H9 (cell line): ENCODE measurements at regions not wholly inside any gene's neighbourhood (a gene's known extent, or its start where the extent isn't known, plus 50 kb on each side); places are given as distances from the start of the nearest gene placed in this dataset.

ENCODE experiments used
- DNase-seq: peaks from one replicate; pipeline ENCODE4 v3.0.0-alpha.2; 2017
- H2AFZ ChIP-seq: one replicate; pipeline ENCODE4 v1.6.1; 2013; ENCODE audit warnings: mild to moderate bottlenecking, low read length, control low read depth, moderate library complexity
- H2AK5ac ChIP-seq: 2 replicates; pipeline ENCODE4 v1.6.1; 2013; ENCODE audit warnings: low read length, control low read depth, mixed read lengths; ENCODE audit not compliant: insufficient read length
- H2BK120ac ChIP-seq: one replicate; pipeline ENCODE4 v1.6.1; 2013; ENCODE audit warnings: low read depth, mild to moderate bottlenecking, low read length, control low read depth, inconsistent platforms; ENCODE audit not compliant: poor library complexity, severe bottlenecking
- H2BK12ac ChIP-seq: 2 replicates; pipeline ENCODE4 v1.6.1; 2013; ENCODE audit warnings: low read length, control low read depth, mixed read lengths, low read depth; ENCODE audit not compliant: insufficient read length
- H2BK15ac ChIP-seq: 2 replicates; pipeline ENCODE4 v1.6.1; 2013; ENCODE audit warnings: low read depth, low read length, control low read depth
- H2BK20ac ChIP-seq: one replicate; pipeline ENCODE4 v1.6.1; 2013; ENCODE audit warnings: low read depth, mild to moderate bottlenecking, low read length, control low read depth, inconsistent platforms; ENCODE audit not compliant: poor library complexity, severe bottlenecking
- H2BK5ac ChIP-seq: 2 replicates; pipeline ENCODE4 v1.6.1; 2013; ENCODE audit warnings: low read length, control low read depth, mixed read lengths; ENCODE audit not compliant: insufficient read length
- H3K14ac ChIP-seq: 2 replicates; pipeline ENCODE4 v1.6.1; 2013; ENCODE audit warnings: low read length, control low read depth; ENCODE audit not compliant: insufficient read depth
- H3K18ac ChIP-seq: 2 replicates; pipeline ENCODE4 v1.6.1; 2013; ENCODE audit warnings: low read depth, mild to moderate bottlenecking, mixed read lengths, low read length, control low read depth; ENCODE audit not compliant: insufficient read length
- H3K23ac ChIP-seq: 2 replicates; pipeline ENCODE4 v1.6.1; 2013; ENCODE audit warnings: low read length, control low read depth, mixed read lengths, low read depth; ENCODE audit not compliant: insufficient read length
- H3K23me2 ChIP-seq: 2 replicates; pipeline ENCODE4 v1.6.1; 2013; ENCODE audit warnings: low read depth, mild to moderate bottlenecking, mixed read lengths, low read length, control low read depth; ENCODE audit not compliant: insufficient read length, poor library complexity, severe bottlenecking
- H3K27ac ChIP-seq: 2 replicates; pipeline ENCODE4 v1.5.1; 2013; ENCODE audit warnings: low read length, control low read depth, mixed read lengths, low read depth; ENCODE audit not compliant: insufficient read length
- H3K27me3 ChIP-seq: 2 replicates; pipeline ENCODE4 v1.6.1; 2013; ENCODE audit warnings: low read length, control low read depth, inconsistent platforms; ENCODE audit not compliant: insufficient read depth
- H3K4ac ChIP-seq: 2 replicates; pipeline ENCODE4 v1.6.1; 2013; ENCODE audit warnings: low read depth, mild to moderate bottlenecking, control low read depth, inconsistent platforms, low read length, moderate library complexity
- H3K4me1 ChIP-seq: 2 replicates; pipeline ENCODE4 v1.6.1; 2013; ENCODE audit warnings: low read length, control low read depth, inconsistent platforms; ENCODE audit not compliant: insufficient read depth
- H3K4me2 ChIP-seq: 2 replicates; pipeline ENCODE4 v1.6.1; 2013; ENCODE audit warnings: low read length, control low read depth, mixed read lengths; ENCODE audit not compliant: insufficient read length, insufficient read depth
- H3K56ac ChIP-seq: 2 replicates; pipeline ENCODE4 v1.6.1; 2013; ENCODE audit warnings: low read depth, mild to moderate bottlenecking, mixed read lengths, low read length, control low read depth; ENCODE audit not compliant: insufficient read length
- H3K79me1 ChIP-seq: 2 replicates; pipeline ENCODE4 v1.6.1; 2013; ENCODE audit warnings: low read depth, mild to moderate bottlenecking, moderate library complexity, low read length, control low read depth, inconsistent platforms; ENCODE audit not compliant: insufficient read depth, poor library complexity, severe bottlenecking
- H3K79me2 ChIP-seq: 2 replicates; pipeline ENCODE4 v1.6.1; 2013; ENCODE audit warnings: low read length, control low read depth, inconsistent platforms; ENCODE audit not compliant: insufficient read depth
- H3K9ac ChIP-seq: 2 replicates; pipeline ENCODE4 v1.6.1; 2013; ENCODE audit warnings: low read length, control low read depth, mixed read lengths; ENCODE audit not compliant: insufficient read length; ENCODE audit errors: extremely low read depth
- H3K9me3 ChIP-seq: one replicate; pipeline ENCODE4 v1.6.1; 2013; ENCODE audit warnings: low read depth, low read length, inconsistent platforms; ENCODE audit not compliant: control insufficient read depth
- H3T11ph ChIP-seq: one replicate; pipeline ENCODE4 v1.6.1; 2013; ENCODE audit warnings: mild to moderate bottlenecking, low read length, control low read depth, inconsistent platforms
- H4K20me1 ChIP-seq: one replicate; pipeline ENCODE4 v1.6.1; 2013; ENCODE audit not compliant: control insufficient read depth, insufficient read length, insufficient read depth
- H4K5ac ChIP-seq: 2 replicates; pipeline ENCODE4 v1.6.1; 2013; ENCODE audit warnings: low read depth, mild to moderate bottlenecking, mixed read lengths, low read length, control low read depth; ENCODE audit not compliant: insufficient read length
- H4K8ac ChIP-seq: replicated peaks from 2 replicates; pipeline ENCODE4 v1.6.1; 2013; ENCODE audit warnings: low read length, control low read depth, mixed read lengths, low read depth; ENCODE audit not compliant: insufficient read length
- H4K91ac ChIP-seq: 2 replicates; pipeline ENCODE4 v1.6.1; 2013; ENCODE audit warnings: low read depth, mild to moderate bottlenecking, moderate library complexity, mixed read lengths, low read length, control low read depth; ENCODE audit not compliant: insufficient read length
- H3K27ac Mint-ChIP-seq, 3 experiments: 2 replicates in 2 of 3; 3 replicates in 1 of 3; pipeline ENCODE4 v1.8.0; 2020 to 2021; ENCODE audit warnings: mixed read lengths in 3 of 3, mild to moderate bottlenecking in 1 of 3, moderate library complexity in 1 of 3
- H3K27me3 Mint-ChIP-seq: 2 replicates; pipeline ENCODE4 v1.8.0; 2021; ENCODE audit warnings: low read depth, mild to moderate bottlenecking, moderate library complexity, mixed read lengths
- H3K36me3 Mint-ChIP-seq, 3 experiments: 2 replicates in 2 of 3; 3 replicates in 1 of 3; pipeline ENCODE4 v1.8.0; 2020 to 2021; ENCODE audit warnings: low read depth in 3 of 3, mixed read lengths in 3 of 3; ENCODE audit not compliant: insufficient read depth in 1 of 3
- H3K4me1 Mint-ChIP-seq, 2 experiments: 2 replicates each; pipeline ENCODE4 v1.8.0; 2020; ENCODE audit warnings: mixed read lengths in 2 of 2
- H3K4me3 Mint-ChIP-seq, 2 experiments: 2 replicates in 1 of 2; 3 replicates in 1 of 2; pipeline ENCODE4 v1.8.0; 2020 to 2021; ENCODE audit warnings: mild to moderate bottlenecking in 2 of 2, mixed read lengths in 2 of 2, moderate library complexity in 1 of 2
- H3K9me3 Mint-ChIP-seq, 2 experiments: 2 replicates in 1 of 2; 3 replicates in 1 of 2; pipeline ENCODE4 v1.8.0; 2020; ENCODE audit warnings: mild to moderate bottlenecking in 2 of 2, mixed read lengths in 2 of 2, moderate library complexity in 1 of 2
- WGBS: extraction: QIAGEN DNeasy Blood & Tissue Kit; methylation state at CpG from one replicate; pipeline ENCODE4 v1.1.7; 2013; ENCODE audit warnings: missing lambda C conversion rate, low lambda C conversion rate, mixed read lengths; ENCODE audit not compliant: insufficient read length; ENCODE audit errors: extremely low coverage; 5-methylcytosine and 5-hydroxymethylcytosine counted together
- TF ChIP-seq, protein P1 (sequence below): fragments of 200-600 bp; sonication (generic); conservative IDR thresholded peaks from 3 replicates; pipeline ENCODE4 v1.8.0; 2021; ENCODE audit warnings: antibody characterized with exemption, mild to moderate bottlenecking

DNA sequence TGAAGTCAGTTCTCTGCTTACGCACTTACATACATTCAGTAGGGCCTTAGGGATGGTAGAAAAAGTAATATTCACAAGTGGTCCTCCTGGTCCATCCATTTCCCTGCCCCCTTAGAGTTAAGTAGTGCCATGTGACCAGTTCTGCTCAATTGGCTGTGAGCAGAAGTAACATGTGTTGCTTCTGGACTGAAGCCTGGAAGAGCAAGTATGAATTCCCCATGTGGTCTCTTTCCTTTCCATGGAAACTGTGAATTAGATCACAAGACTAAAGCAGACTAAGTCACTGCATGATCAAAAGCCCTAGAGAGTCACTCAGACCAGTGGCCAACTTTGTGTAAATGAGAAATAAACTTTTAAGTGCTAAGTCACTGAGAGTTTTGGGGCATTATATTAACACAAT is 341.7 kb upstream of the CADM1 start:
- Mint-ChIP-seq H3K27me3 (peaks cover 41% of the 10 kb centered on the region), H3K4me3 (no peak overlapping the region), H3K27ac (no peak overlapping the region), H3K9me3 (no peaks in the 10 kb centered on the region), H3K4me1 (peaks cover 14 to 15% of the 10 kb centered on the region in 2 experiments), H3K36me3 (no peaks in the 10 kb centered on the region)
- Histone ChIP-seq H4K20me1 (no peaks in the 10 kb centered on the region), H3K79me2 (no peaks in the 10 kb centered on the region), H3K4ac (no peak overlapping the region), H2BK5ac (no peak overlapping the region), H2AK5ac (no peak overlapping the region), H2BK12ac (no peak overlapping the region), H2BK120ac (no peak overlapping the region), H2AFZ (no peak overlapping the region), H3K4me1 (no peaks in the 10 kb centered on the region), H4K8ac (no peak overlapping the region), H3K9me3 (no peaks in the 10 kb centered on the region), H3K56ac (no peak overlapping the region), H3T11ph (no peak overlapping the region), H3K4me2 (no peak overlapping the region), H3K79me1 (no peaks in the 10 kb centered on the region), H4K91ac (no peak overlapping the region), H3K18ac (no peak overlapping the region), H4K5ac (no peak overlapping the region), H2BK20ac (no peak overlapping the region), H3K9ac (no peak overlapping the region), H3K14ac (no peak overlapping the region), H3K23ac (no peak overlapping the region), H2BK15ac (no peak overlapping the region), H3K23me2 (no peaks in the 10 kb centered on the region), H3K27ac (no peak overlapping the region), H3K27me3 (no peaks in the 10 kb centered on the region; the same call in 1 of the 2 replicates)
- no peak for DNase-seq
- WGBS, result no CpG with 5 or more reads among the region's 1 CpG
- TF ChIP-seq, protein P1, sequence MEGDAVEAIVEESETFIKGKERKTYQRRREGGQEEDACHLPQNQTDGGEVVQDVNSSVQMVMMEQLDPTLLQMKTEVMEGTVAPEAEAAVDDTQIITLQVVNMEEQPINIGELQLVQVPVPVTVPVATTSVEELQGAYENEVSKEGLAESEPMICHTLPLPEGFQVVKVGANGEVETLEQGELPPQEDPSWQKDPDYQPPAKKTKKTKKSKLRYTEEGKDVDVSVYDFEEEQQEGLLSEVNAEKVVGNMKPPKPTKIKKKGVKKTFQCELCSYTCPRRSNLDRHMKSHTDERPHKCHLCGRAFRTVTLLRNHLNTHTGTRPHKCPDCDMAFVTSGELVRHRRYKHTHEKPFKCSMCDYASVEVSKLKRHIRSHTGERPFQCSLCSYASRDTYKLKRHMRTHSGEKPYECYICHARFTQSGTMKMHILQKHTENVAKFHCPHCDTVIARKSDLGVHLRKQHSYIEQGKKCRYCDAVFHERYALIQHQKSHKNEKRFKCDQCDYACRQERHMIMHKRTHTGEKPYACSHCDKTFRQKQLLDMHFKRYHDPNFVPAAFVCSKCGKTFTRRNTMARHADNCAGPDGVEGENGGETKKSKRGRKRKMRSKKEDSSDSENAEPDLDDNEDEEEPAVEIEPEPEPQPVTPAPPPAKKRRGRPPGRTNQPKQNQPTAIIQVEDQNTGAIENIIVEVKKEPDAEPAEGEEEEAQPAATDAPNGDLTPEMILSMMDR, result no peak
